K562 (cell line): ENCODE measurements at regions not wholly inside any gene's neighbourhood (a gene's known extent, or its start where the extent isn't known, plus 50 kb on each side); places are given as distances from the start of the nearest gene placed in this dataset.

ENCODE experiments used
- ATAC-seq: fragments of 200-7000 bp; cut with Tn5 transposase; 3 replicates; pipeline ENCODE4 v1.9.1; 2020; ENCODE audit warnings: moderate library complexity
- BruUV-seq: library from RNA; stranded (reverse); fragments of 400-500 nt; replicated peaks from 2 replicates; lab custom pipeline; 2021; lab: Mats Ljungman, UMichigan
- CTCF ChIA-PET: fragments of 300-600 bp; formaldehyde crosslinking; extraction: SDS; loops from one replicate; lab custom pipeline; 2021; ENCODE audit warnings: low intra/inter-chr PET ratio; lab: Yijun Ruan, JAX
- POLR2A ChIA-PET: fragments of 300-600, 350-650 bp; sonication (Branson Sonifier 250); formaldehyde crosslinking; extraction: SDS; loops from one replicate; lab custom pipeline; 2021; ENCODE audit warnings: antibody characterized with exemption, inconsistent platforms; lab: Yijun Ruan, JAX
- DNase-seq, 4 experiments: peaks; one replicate each; pipeline versions ENCODE4 v3.0.0 to v3.0.0-alpha.2; 2011 to 2018; ENCODE audit warnings: low spot score in 3 of 4, mixed read lengths in 3 of 4; ENCODE audit errors: extremely low read depth in 1 of 4
- FAIRE-seq: peaks from 2 replicates; lab custom pipeline; 2011; peaks lifted over from hg19 to GRCh38; lab: Jason Lieb, UNC
- H2AFZ ChIP-seq: 2 replicates; pipeline ENCODE4 v1.6.0; 2011; ENCODE audit warnings: low read depth, low read length, control low read depth, inconsistent platforms
- H3K27ac ChIP-seq: fragments of 200-600 bp; 3 replicates; pipeline ENCODE4 v1.8.0; 2011; ENCODE audit warnings: low read depth, mild to moderate bottlenecking, control low read depth, inconsistent platforms, low read length, moderate library complexity, mixed read lengths; ENCODE audit errors: extremely low read depth
- H3K27me3 ChIP-seq, 2 experiments: fragments of 300-600 bp in 1 of 2; 2 replicates in 1 of 2; 3 replicates in 1 of 2; pipeline versions ENCODE4 v1.6.0 to v1.8.0; 2011; ENCODE audit warnings: inconsistent platforms in 2 of 2, low read length in 2 of 2, mild to moderate bottlenecking in 1 of 2, mixed read lengths in 1 of 2, moderate library complexity in 1 of 2; ENCODE audit not compliant: control insufficient read depth in 2 of 2, insufficient read depth in 2 of 2
- H3K36me3 ChIP-seq: fragments of 300-600 bp; 3 replicates; pipeline ENCODE4 v1.8.0; 2011; ENCODE audit warnings: mild to moderate bottlenecking, low read length, inconsistent platforms; ENCODE audit not compliant: control insufficient read depth, insufficient read depth
- H3K4me1 ChIP-seq, 2 experiments: fragments of 200-600 bp in 1 of 2; replicated peaks in 1 of 2; 2 replicates in 1 of 2; 3 replicates in 1 of 2; pipeline versions ENCODE4 v1.5.1 to v1.8.0; 2011; ENCODE audit warnings: inconsistent platforms in 2 of 2, low read length in 2 of 2, mild to moderate bottlenecking in 1 of 2, mixed read lengths in 1 of 2, moderate library complexity in 1 of 2; ENCODE audit not compliant: control insufficient read depth in 2 of 2, insufficient read depth in 2 of 2
- H3K4me2 ChIP-seq: 2 replicates; pipeline ENCODE4 v1.6.1; 2011; ENCODE audit warnings: low read length, control low read depth, inconsistent platforms, mixed read lengths; ENCODE audit not compliant: insufficient read depth
- H3K4me3 ChIP-seq: fragments of 200-600 bp; sonication (generic), shearing (Covaris generic); 2 replicates; pipeline ENCODE4 v1.5.1; 2016; ENCODE audit warnings: control low read depth, inconsistent platforms
- H3K79me2 ChIP-seq: fragments of 200-600 bp; 3 replicates; pipeline ENCODE4 v1.8.0; 2011; ENCODE audit warnings: low read length, inconsistent platforms; ENCODE audit not compliant: control insufficient read depth, insufficient read depth
- H3K9ac ChIP-seq, 2 experiments: 2 replicates each; pipeline versions ENCODE4 v1.6.0 to v1.6.1; 2011; ENCODE audit warnings: low read depth in 2 of 2, low read length in 2 of 2, control low read depth in 1 of 2, inconsistent platforms in 1 of 2, mild to moderate bottlenecking in 1 of 2, mixed read lengths in 1 of 2; ENCODE audit not compliant: insufficient read depth in 1 of 2
- H3K9me1 ChIP-seq: one replicate; pipeline ENCODE4 v1.6.0; 2011; ENCODE audit warnings: inconsistent platforms, mild to moderate bottlenecking, low read length, moderate library complexity; ENCODE audit not compliant: control insufficient read depth, insufficient read depth
- H3K9me3 ChIP-seq: replicated peaks from 2 replicates; pipeline ENCODE4 v1.5.1; 2011; ENCODE audit warnings: low read depth, low read length, inconsistent platforms; ENCODE audit not compliant: control insufficient read depth, insufficient read depth
- H4K20me1 ChIP-seq: replicated peaks from 2 replicates; pipeline ENCODE4 v1.6.1; 2011; ENCODE audit warnings: low read length, inconsistent platforms, mixed read lengths; ENCODE audit not compliant: control insufficient read depth, insufficient read depth
- BCOR ChIP-seq: fragments of 450-650 bp; IDR thresholded peaks from 2 replicates; pipeline ENCODE4 v1.6.1; 2016
- KAT2B ChIP-seq: IDR thresholded peaks from one replicate; pipeline ENCODE4 v1.6.1; 2012; ENCODE audit warnings: low read depth, mild to moderate bottlenecking, control low read depth, inconsistent platforms, low read length, moderate library complexity
- PRPF4 ChIP-seq: fragments of 200-400 bp; formaldehyde crosslinking; IDR thresholded peaks from one replicate; pipeline ENCODE4 v1.6.1; 2017; ENCODE audit warnings: low read length, low read depth, mild to moderate bottlenecking; ENCODE audit not compliant: insufficient read depth, poor library complexity, severe bottlenecking
- SMAD3 ChIP-seq: fragments of 450-650 bp; formaldehyde crosslinking; conservative IDR thresholded peaks from 2 replicates; pipeline ENCODE4 v1.4.0; 2020; ENCODE audit warnings: mild to moderate bottlenecking
- WGBS: fragments of 100-300 bp; shearing (Covaris generic); methylation state at CpG from one replicate; pipeline ENCODE4 v1.1.6; 2016; ENCODE audit warnings: low coverage, mixed read lengths; ENCODE audit not compliant: insufficient coverage; ENCODE audit errors: missing lambda C conversion rate; 5-methylcytosine and 5-hydroxymethylcytosine counted together
- in situ Hi-C: fragments of 300-500 bp; cut with MboI; formaldehyde crosslinking; loops from 4 replicates; pipeline ENCODE4 v1.15.0; 2018; ENCODE audit warnings: inconsistent platforms, mixed read lengths
- intact Hi-C: fragments of 100-400 bp; cut with micrococcal nuclease; formaldehyde crosslinking; loops from 2 replicates; pipeline ENCODE4 v1.14.2; 2022
- TF ChIP-seq, protein P1 (sequence below): fragments of 450-650 bp; IDR thresholded peaks from 2 replicates; pipeline ENCODE4 v1.6.1; 2016; ENCODE audit warnings: borderline replicate concordance
- TF ChIP-seq, protein P2 (sequence below): fragments of 450-650 bp; IDR thresholded peaks from 2 replicates; pipeline ENCODE4 v1.6.1; 2017; ENCODE audit warnings: antibody characterized with exemption
- TF ChIP-seq, protein P3 (sequence below): fragments of 250-450 bp; sonication (Bioruptor Pico); IDR thresholded peaks from 2 replicates; pipeline ENCODE4 v1.5.1; 2021; ENCODE audit warnings: mild to moderate bottlenecking
- TF ChIP-seq, protein P4 (sequence below): fragments of 450-650 bp; IDR thresholded peaks from 2 replicates; pipeline ENCODE4 v1.7.1; 2018; ENCODE audit warnings: mild to moderate bottlenecking, low read depth; ENCODE audit not compliant: partially characterized antibody
- TF ChIP-seq, protein P5 (sequence below): fragments of 250-450 bp; sonication (Bioruptor Pico); IDR thresholded peaks from 2 replicates; pipeline ENCODE4 v1.8.0; 2022; ENCODE audit warnings: inconsistent platforms, mild to moderate bottlenecking, moderate library complexity, borderline replicate concordance
- TF ChIP-seq, protein P6 (sequence below): fragments of 450-650 bp; formaldehyde crosslinking; IDR thresholded peaks from 2 replicates; pipeline ENCODE4 v1.4.0; 2020; ENCODE audit warnings: mild to moderate bottlenecking, moderate library complexity

DNA sequence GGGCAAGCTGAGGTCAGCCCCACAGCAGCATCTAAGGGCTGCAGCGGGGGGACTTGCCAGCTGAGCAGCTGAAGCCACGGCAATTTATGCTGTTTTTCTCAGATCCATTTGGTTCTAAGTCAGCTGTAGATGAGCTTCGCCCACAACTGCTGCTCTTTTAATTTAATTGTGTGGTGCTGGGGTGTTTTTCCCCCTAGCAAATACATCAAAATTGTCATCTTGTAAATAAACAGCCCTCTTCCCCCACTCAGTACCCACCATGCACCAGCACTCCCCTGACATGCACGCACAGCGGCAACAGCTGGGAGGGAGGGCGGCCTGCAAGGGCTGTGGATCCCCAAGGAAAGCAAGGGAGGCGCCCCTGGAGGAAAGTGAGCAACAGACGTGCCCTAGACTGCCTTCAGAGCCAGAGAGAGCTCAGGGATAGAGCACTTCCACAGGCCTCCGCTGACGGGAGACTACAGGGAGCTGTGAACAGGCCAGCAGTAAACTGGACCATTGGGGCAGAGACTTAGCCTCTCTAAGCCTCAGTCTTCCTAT lies 149.5 kb downstream of the TMEM132E start:
- Histone ChIP-seq H3K27me3 (peaks cover 0 to 13% of the 10 kb centered on the region in 2 experiments; a peak in 2 of 5 replicates), H3K4me2 (no peak overlapping the region), H3K36me3 (no peaks in the 10 kb centered on the region), H4K20me1 (no peaks in the 10 kb centered on the region; the same call in none of the 2 replicates), H3K27ac (no peak overlapping the region), H3K4me1 (no peaks in the 10 kb centered on the region), H3K9me3 (no peaks in the 10 kb centered on the region), H3K9ac (no peak overlapping the region), H3K79me2 (no peaks in the 10 kb centered on the region), H3K4me3 (no peak overlapping the region), H2AFZ (no peak overlapping the region), H3K9me1 (no peaks in the 10 kb centered on the region)
- ChIA-PET CTCF (no interaction called here), POLR2A (interaction anchor here (0.7 to 1.0 kb wide), 2 partner anchors 42 to 82 kb away, joined by 3 read pairs; no protein-coding TSS in a partner anchor)
- intact Hi-C loops: no loop called here
- in situ Hi-C loops: no loop called here
- FAIRE-seq (no peak), DNase-seq (no peak), ATAC-seq (no peak)
- WGBS: 0% methylated on average over 10 of the region's 10 CpGs
- BruUV-seq: no TSS peak
- TF ChIP-seq PRPF4 (no peak), KAT2B (no peak), BCOR (no peak), SMAD3 (CRISPR knock-in tag) (no peak)
- TF ChIP-seq, protein P1, sequence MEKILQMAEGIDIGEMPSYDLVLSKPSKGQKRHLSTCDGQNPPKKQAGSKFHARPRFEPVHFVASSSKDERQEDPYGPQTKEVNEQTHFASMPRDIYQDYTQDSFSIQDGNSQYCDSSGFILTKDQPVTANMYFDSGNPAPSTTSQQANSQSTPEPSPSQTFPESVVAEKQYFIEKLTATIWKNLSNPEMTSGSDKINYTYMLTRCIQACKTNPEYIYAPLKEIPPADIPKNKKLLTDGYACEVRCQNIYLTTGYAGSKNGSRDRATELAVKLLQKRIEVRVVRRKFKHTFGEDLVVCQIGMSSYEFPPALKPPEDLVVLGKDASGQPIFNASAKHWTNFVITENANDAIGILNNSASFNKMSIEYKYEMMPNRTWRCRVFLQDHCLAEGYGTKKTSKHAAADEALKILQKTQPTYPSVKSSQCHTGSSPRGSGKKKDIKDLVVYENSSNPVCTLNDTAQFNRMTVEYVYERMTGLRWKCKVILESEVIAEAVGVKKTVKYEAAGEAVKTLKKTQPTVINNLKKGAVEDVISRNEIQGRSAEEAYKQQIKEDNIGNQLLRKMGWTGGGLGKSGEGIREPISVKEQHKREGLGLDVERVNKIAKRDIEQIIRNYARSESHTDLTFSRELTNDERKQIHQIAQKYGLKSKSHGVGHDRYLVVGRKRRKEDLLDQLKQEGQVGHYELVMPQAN: no peak
- TF ChIP-seq, protein P2, sequence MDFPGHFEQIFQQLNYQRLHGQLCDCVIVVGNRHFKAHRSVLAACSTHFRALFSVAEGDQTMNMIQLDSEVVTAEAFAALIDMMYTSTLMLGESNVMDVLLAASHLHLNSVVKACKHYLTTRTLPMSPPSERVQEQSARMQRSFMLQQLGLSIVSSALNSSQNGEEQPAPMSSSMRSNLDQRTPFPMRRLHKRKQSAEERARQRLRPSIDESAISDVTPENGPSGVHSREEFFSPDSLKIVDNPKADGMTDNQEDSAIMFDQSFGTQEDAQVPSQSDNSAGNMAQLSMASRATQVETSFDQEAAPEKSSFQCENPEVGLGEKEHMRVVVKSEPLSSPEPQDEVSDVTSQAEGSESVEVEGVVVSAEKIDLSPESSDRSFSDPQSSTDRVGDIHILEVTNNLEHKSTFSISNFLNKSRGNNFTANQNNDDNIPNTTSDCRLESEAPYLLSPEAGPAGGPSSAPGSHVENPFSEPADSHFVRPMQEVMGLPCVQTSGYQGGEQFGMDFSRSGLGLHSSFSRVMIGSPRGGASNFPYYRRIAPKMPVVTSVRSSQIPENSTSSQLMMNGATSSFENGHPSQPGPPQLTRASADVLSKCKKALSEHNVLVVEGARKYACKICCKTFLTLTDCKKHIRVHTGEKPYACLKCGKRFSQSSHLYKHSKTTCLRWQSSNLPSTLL: no peak
- TF ChIP-seq, protein P3, sequence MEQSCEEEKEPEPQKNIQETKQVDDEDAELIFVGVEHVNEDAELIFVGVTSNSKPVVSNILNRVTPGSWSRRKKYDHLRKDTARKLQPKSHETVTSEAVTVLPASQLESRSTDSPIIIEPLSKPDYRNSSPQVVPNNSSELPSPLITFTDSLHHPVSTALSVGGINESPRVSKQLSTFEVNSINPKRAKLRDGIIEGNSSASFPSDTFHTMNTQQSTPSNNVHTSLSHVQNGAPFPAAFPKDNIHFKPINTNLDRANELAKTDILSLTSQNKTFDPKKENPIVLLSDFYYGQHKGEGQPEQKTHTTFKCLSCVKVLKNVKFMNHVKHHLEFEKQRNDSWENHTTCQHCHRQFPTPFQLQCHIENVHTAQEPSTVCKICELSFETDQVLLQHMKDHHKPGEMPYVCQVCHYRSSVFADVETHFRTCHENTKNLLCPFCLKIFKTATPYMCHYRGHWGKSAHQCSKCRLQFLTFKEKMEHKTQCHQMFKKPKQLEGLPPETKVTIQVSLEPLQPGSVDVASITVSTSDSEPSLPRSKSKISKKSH (CRISPR knock-in tag): no peak
- TF ChIP-seq, protein P4, sequence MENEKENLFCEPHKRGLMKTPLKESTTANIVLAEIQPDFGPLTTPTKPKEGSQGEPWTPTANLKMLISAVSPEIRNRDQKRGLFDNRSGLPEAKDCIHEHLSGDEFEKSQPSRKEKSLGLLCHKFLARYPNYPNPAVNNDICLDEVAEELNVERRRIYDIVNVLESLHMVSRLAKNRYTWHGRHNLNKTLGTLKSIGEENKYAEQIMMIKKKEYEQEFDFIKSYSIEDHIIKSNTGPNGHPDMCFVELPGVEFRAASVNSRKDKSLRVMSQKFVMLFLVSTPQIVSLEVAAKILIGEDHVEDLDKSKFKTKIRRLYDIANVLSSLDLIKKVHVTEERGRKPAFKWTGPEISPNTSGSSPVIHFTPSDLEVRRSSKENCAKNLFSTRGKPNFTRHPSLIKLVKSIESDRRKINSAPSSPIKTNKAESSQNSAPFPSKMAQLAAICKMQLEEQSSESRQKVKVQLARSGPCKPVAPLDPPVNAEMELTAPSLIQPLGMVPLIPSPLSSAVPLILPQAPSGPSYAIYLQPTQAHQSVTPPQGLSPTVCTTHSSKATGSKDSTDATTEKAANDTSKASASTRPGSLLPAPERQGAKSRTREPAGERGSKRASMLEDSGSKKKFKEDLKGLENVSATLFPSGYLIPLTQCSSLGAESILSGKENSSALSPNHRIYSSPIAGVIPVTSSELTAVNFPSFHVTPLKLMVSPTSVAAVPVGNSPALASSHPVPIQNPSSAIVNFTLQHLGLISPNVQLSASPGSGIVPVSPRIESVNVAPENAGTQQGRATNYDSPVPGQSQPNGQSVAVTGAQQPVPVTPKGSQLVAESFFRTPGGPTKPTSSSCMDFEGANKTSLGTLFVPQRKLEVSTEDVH: no peak
- TF ChIP-seq, protein P5, sequence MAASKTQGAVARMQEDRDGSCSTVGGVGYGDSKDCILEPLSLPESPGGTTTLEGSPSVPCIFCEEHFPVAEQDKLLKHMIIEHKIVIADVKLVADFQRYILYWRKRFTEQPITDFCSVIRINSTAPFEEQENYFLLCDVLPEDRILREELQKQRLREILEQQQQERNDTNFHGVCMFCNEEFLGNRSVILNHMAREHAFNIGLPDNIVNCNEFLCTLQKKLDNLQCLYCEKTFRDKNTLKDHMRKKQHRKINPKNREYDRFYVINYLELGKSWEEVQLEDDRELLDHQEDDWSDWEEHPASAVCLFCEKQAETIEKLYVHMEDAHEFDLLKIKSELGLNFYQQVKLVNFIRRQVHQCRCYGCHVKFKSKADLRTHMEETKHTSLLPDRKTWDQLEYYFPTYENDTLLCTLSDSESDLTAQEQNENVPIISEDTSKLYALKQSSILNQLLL (CRISPR knock-in tag): no peak
- TF ChIP-seq, protein P6, sequence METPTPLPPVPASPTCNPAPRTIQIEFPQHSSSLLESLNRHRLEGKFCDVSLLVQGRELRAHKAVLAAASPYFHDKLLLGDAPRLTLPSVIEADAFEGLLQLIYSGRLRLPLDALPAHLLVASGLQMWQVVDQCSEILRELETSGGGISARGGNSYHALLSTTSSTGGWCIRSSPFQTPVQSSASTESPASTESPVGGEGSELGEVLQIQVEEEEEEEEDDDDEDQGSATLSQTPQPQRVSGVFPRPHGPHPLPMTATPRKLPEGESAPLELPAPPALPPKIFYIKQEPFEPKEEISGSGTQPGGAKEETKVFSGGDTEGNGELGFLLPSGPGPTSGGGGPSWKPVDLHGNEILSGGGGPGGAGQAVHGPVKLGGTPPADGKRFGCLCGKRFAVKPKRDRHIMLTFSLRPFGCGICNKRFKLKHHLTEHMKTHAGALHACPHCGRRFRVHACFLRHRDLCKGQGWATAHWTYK (CRISPR knock-in tag): no peak
